ENCODE measurements at regions not wholly inside any gene's neighbourhood (a gene's known extent, or its start where the extent isn't known, plus 50 kb on each side); places are given as distances from the start of the nearest gene placed in this dataset.

- peak; percentile 65 for DNase-seq
- H3K4me1 Mint-ChIP-seq = peaks cover 16% of the 10 kb centered on the region
- peak overlapping the region; percentile 72 for H3K4me2 ChIP-seq (replicated peaks; ENCODE audit: low read depth, low read length, poor library complexity, severe bottlenecking)
- peaks cover 0 to 7% (median 3%) of the 10 kb centered on the region in 4 experiments for H3K27me3 ChIP-seq (replicated peaks in 1 of 4; ENCODE audit: control extremely low read depth in 1 of 4, control insufficient read depth in 3 of 4, insufficient read depth in 4 of 4, low read length in 3 of 4)
- peak overlapping the region; percentile 74 for H2AFZ ChIP-seq (ENCODE audit: insufficient read depth, low read depth, low read length, poor library complexity, severe bottlenecking)
- ChIA-PET CTCF (interaction anchor here (0.6 to 2.9 kb wide), 3 partner anchors 10 to 132 kb away, joined by 3 to 10 read pairs (median 4); no protein-coding TSS in a partner anchor), POLR2A (interaction anchor here (0.5 to 1.0 kb wide), 2 partner anchors 76 to 105 kb away, joined by 3 to 4 read pairs; no protein-coding TSS in a partner anchor)
- H4K20me1 ChIP-seq (ENCODE audit: control insufficient read depth, insufficient read depth, low read length, poor library complexity, severe bottlenecking) = no peaks in the 10 kb centered on the region
- ATAC-seq (ENCODE audit: low read depth) = peak; percentile 67
- H3K9ac ChIP-seq (ENCODE audit: low read length) = peak overlapping the region; percentile 60
- no peaks in the 10 kb centered on the region for H3K9me3 ChIP-seq (ENCODE audit: control extremely low read depth in 1 of 3, control insufficient read depth in 2 of 3, insufficient read depth in 1 of 3, low read length in 2 of 3)
- H3K79me2 ChIP-seq (ENCODE audit: control insufficient read depth, insufficient read depth, low read length) = no peaks in the 10 kb centered on the region
- H3K4me1 ChIP-seq (ENCODE audit: control insufficient read depth in 2 of 2, insufficient read depth in 2 of 2, low read length in 2 of 2) = peaks cover 7 to 11% of the 10 kb centered on the region in 2 donors
- H3K9me3 Mint-ChIP-seq (ENCODE audit: insufficient read depth) = no peaks in the 10 kb centered on the region
- peak overlapping the region; percentile 13 to 53 (median 31) for H3K4me3 ChIP-seq (ENCODE audit: control extremely low read depth in 1 of 5, extremely low read depth in 1 of 5, insufficient read depth in 1 of 5, low read depth in 2 of 5, low read length in 4 of 5)
- peak overlapping the region; percentile 82 for H3K4me3 Mint-ChIP-seq
- peak overlapping the region in 1 of 2 donors; percentile 16 for H3K27ac ChIP-seq (ENCODE audit: low read length in 2 of 2)
- 10% methylated on average over 17 of the region's 28 CpGs for WGBS (ENCODE audit: insufficient coverage)
- no peaks in the 10 kb centered on the region for H3K36me3 ChIP-seq (replicated peaks in 1 of 2; ENCODE audit: control extremely low read depth in 1 of 2, control insufficient read depth in 1 of 2, extremely low read depth in 1 of 2, insufficient read depth in 2 of 2, low read length in 1 of 2)
- peaks cover 17% of the 10 kb centered on the region for H3K27me3 Mint-ChIP-seq
- no peak for TF ChIP-seq CTCF (IDR thresholded peaks at IDR 0.05)
- TF ChIP-seq EZH2 (IDR thresholded peaks at IDR 0.05; ENCODE audit: borderline replicate concordance, insufficient read depth, low read depth, low read length, poor library complexity, severe bottlenecking) = no peak
- intact Hi-C loops (cut with micrococcal nuclease) = loop anchor here (2.0 to 10.0 kb wide), 2 partner anchors 75 to 105 kb away; partner anchors contain the start of gene USP9X
- H3K27ac Mint-ChIP-seq = peak overlapping the region; percentile 73
These were observed 75.1 kb upstream of the USP9X start for GRCh38 chrX:41009850-41010846.

Measured in B cell (primary cell).